Cardiac fibroblast (primary cell): ENCODE measurements at regions not wholly inside any gene's neighbourhood (a gene's known extent, or its start where the extent isn't known, plus 50 kb on each side); places are given as distances from the start of the nearest gene placed in this dataset.
"Not testable (repeated sequence)": the region's sequence is repeated elsewhere in the genome, so short reads cannot be mapped to it uniquely, and the experiment has no call there.

Source experiments
- DNase-seq, 2 donors: peaks; one replicate each; pipeline versions ENCODE4 v3.0.0 to v3.0.0-alpha.2; 2010; ENCODE audit warnings: low read depth in 2 of 2
- H3K4me3 ChIP-seq, 2 donors: replicated peaks in 1 of 2; 1 replicate in 1 of 2; 2 replicates in 1 of 2; pipeline ENCODE4 v1.5.1; 2011; ENCODE audit warnings: low read depth in 2 of 2, low read length in 2 of 2, mild to moderate bottlenecking in 2 of 2, moderate library complexity in 1 of 2
- TF ChIP-seq, protein P1 (sequence below): IDR thresholded peaks from one replicate; pipeline ENCODE4 v1.5.1; 2011; ENCODE audit warnings: low read depth, mild to moderate bottlenecking, low read length, inconsistent platforms

DNA sequence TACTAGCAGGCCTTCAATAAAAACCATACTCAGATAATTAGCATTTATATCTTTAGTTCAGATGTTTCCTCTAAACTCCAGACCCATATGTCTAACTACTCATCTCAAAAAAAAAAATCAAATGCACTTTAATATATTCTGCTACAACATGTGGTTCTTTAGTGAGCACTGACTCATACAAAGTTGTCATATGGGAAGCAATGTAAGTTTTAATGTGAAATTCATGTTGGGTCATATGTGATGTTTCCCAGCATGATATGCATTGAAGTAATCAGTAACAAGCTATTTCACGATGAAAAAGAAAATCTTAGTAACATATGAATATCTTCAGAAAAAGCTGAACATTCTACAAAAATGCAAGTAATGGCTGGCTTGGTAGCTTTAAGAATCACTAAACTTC lies 859.7 kb upstream of the ADGRB3 start:
- TF ChIP-seq, protein P1, sequence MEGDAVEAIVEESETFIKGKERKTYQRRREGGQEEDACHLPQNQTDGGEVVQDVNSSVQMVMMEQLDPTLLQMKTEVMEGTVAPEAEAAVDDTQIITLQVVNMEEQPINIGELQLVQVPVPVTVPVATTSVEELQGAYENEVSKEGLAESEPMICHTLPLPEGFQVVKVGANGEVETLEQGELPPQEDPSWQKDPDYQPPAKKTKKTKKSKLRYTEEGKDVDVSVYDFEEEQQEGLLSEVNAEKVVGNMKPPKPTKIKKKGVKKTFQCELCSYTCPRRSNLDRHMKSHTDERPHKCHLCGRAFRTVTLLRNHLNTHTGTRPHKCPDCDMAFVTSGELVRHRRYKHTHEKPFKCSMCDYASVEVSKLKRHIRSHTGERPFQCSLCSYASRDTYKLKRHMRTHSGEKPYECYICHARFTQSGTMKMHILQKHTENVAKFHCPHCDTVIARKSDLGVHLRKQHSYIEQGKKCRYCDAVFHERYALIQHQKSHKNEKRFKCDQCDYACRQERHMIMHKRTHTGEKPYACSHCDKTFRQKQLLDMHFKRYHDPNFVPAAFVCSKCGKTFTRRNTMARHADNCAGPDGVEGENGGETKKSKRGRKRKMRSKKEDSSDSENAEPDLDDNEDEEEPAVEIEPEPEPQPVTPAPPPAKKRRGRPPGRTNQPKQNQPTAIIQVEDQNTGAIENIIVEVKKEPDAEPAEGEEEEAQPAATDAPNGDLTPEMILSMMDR, result no peak
- DNase-seq, result no peak
- no peak overlapping the region for H3K4me3 ChIP-seq

- DNase-seq, result no peak
- H3K4me3 ChIP-seq, result no peak overlapping the region
- TF ChIP-seq, protein P1, result no peak
Observed at GRCh38 chr6:67768972-67769371, 866.1 kb upstream of the ADGRB3 start.

DNA sequence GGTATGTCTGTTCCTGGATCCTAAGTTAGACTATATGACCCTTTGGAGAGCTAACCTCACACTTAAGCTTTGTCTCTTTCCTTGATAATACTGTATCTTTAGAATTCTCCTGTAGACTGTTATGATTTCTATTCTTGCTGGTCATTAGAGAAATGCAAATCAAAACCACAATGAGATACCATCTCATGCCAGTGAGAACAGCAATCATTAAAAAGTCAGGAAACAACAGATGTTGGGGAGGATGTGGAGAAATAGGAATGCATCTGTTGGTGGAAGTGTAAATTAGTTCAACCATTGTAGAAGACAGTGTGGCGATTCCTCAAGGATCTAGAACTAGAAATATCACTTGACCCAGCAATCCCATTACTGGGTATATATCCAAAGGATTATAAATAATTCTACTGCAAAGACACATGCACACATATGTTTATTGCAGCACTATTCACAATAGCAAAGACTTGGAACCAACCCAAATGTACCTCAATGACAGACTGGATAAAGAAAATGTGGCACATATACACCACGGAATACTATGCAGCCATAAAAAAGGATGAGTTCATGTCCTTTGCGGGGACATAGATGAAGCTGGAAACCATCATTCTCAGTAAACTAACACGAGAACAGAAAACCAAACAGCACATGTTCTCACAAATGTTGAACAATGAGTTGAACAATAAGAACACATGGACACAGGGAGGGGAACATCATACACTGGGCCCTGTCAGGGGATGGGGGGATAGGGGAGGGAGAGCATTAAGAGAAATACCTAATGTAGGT lies 867.8 kb upstream of the ADGRB3 start:
- DNase-seq, H3K4me3 ChIP-seq: not testable (repeated sequence)

- TF ChIP-seq, protein P1, result no peak
- DNase-seq, result peak; percentile 74 to 89
- H3K4me3 ChIP-seq, result no peak overlapping the region
Observed at GRCh38 chr6:67766057-67766456, 869.0 kb upstream of the ADGRB3 start.

DNA sequence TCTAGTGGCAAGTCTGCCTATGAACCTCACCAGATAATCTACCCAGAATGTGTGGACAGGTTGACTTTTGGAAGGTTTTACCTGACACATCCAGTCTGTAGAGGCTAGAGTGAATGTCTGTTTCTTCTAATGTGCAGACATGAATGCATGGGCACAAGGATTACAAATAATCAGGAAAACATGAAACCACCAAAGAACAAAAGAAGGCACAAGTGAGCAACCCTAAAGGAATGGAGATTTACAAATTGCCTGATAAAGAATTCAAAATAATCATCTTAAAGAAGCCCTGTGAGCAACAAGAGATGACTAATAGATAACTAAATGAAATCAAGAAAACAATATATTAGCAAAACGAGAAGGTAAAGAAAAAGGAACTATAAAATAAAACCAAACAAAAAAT lies 876.1 kb upstream of the ADGRB3 start:
- no peak overlapping the region for H3K4me3 ChIP-seq
- DNase-seq, result peak in 1 of 2 donors; percentile 54
- TF ChIP-seq, protein P1, result no peak

DNA sequence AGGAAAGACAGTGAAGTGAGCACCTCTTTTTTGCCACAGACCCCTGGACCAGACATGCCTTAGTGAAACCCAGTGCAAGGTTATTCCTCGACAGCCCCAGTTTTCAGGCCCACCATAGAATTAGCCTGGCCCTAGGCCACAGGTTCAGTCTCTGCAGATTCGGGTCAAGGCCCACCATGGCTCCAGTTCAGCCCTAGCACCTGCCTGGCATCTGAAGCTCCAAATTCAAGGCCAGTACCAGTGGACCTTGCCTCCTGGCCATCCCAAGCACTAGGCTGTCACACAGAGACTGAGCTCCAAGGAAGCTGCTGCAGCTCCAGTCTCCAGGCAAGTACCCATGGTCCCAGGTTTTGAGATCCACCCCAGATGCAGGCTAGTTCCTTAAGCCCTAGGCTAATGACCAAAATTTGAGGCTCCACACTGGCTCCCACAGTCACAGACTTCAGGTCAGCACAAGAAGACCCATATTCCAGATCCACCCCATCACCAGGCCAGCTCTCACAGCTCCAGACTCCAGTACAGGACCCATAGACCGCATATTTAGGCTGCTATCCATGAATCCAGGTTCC lies 877.5 kb upstream of the ADGRB3 start:
- DNase-seq, result no peak
- no peak overlapping the region for H3K4me3 ChIP-seq
- TF ChIP-seq, protein P1, result no peak

- no peak for DNase-seq
- TF ChIP-seq, protein P1, result no peak
- no peak overlapping the region for H3K4me3 ChIP-seq
Observed at GRCh38 chr6:67748521-67748920, 886.6 kb upstream of the ADGRB3 start.
